ENCODE measurements at regions not wholly inside any gene's neighbourhood (a gene's known extent, or its start where the extent isn't known, plus 50 kb on each side); places are given as distances from the start of the nearest gene placed in this dataset.

- TF ChIP-seq POLR2B (IDR thresholded peaks at IDR 0.05; ENCODE audit: low read depth, partially characterized antibody): no peak
- TF ChIP-seq ZNF324 (CRISPR knock-in tag; IDR thresholded peaks at IDR 0.05): no peak
- no peak for TF ChIP-seq IRF2 (CRISPR knock-in tag; IDR thresholded peaks at IDR 0.05)
- TF ChIP-seq ZNF232 (CRISPR knock-in tag; IDR thresholded peaks at IDR 0.05): no peak
- no peak for TF ChIP-seq ZNF217 (CRISPR knock-in tag; IDR thresholded peaks at IDR 0.05)
- TF ChIP-seq ZNF431 (CRISPR knock-in tag; IDR thresholded peaks at IDR 0.05): no peak
- TF ChIP-seq NFXL1 (CRISPR knock-in tag; IDR thresholded peaks at IDR 0.05): no peak
These were observed 210.2 kb upstream of the CITED2 start for GRCh38 chr6:139584599-139584998.

Data from K562 (cell line).